ENCODE measurements at regions not wholly inside any gene's neighbourhood (a gene's known extent, or its start where the extent isn't known, plus 50 kb on each side); places are given as distances from the start of the nearest gene placed in this dataset.

DNA sequence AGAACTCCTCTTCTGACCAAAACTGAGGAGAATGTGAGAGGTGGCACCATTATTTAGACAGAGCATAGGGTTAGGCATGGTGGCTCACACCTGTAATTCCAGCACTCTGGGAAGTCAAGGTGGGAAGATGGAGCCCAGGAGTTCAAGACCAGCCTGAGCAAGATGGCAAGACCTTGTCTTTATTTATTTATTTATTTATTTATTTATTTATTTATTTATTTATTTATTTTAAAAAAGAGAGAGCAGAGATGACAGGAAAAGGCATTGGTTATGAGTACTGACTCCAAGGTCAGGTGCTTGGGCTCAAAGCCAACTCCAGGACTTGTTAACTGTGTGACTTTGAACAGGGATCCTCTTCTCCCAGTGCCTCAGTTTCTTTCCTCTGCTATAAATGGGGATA lies 217.7 kb downstream of the MEX3B start:
- TF ChIP-seq, protein P1, sequence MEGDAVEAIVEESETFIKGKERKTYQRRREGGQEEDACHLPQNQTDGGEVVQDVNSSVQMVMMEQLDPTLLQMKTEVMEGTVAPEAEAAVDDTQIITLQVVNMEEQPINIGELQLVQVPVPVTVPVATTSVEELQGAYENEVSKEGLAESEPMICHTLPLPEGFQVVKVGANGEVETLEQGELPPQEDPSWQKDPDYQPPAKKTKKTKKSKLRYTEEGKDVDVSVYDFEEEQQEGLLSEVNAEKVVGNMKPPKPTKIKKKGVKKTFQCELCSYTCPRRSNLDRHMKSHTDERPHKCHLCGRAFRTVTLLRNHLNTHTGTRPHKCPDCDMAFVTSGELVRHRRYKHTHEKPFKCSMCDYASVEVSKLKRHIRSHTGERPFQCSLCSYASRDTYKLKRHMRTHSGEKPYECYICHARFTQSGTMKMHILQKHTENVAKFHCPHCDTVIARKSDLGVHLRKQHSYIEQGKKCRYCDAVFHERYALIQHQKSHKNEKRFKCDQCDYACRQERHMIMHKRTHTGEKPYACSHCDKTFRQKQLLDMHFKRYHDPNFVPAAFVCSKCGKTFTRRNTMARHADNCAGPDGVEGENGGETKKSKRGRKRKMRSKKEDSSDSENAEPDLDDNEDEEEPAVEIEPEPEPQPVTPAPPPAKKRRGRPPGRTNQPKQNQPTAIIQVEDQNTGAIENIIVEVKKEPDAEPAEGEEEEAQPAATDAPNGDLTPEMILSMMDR (IDR thresholded peaks at IDR 0.05; ENCODE audit: low read depth, low read length) = no peak
- TF ChIP-seq POLR2A (IDR thresholded peaks at IDR 0.05; ENCODE audit: extremely low read depth, insufficient read length) = no peak
- TF ChIP-seq MYC (IDR thresholded peaks at IDR 0.05; ENCODE audit: low read depth, low read length) = no peak

Measured in NB4 (cell line).